NCI-H2107 treated with DMSO at 0.1 percent for 48 hours (cell line): ENCODE measurements at regions not wholly inside any gene's neighbourhood (a gene's known extent, or its start where the extent isn't known, plus 50 kb on each side); places are given as distances from the start of the nearest gene placed in this dataset.
"Not testable (repeated sequence)": the region's sequence is repeated elsewhere in the genome, so short reads cannot be mapped to it uniquely, and the experiment has no call there.

Experiments used
- DNase-seq: peaks from one replicate; lab custom pipeline; 2025; ENCODE audit not compliant: unreplicated experiment; lab: John Stamatoyannopoulos, UW

DNA sequence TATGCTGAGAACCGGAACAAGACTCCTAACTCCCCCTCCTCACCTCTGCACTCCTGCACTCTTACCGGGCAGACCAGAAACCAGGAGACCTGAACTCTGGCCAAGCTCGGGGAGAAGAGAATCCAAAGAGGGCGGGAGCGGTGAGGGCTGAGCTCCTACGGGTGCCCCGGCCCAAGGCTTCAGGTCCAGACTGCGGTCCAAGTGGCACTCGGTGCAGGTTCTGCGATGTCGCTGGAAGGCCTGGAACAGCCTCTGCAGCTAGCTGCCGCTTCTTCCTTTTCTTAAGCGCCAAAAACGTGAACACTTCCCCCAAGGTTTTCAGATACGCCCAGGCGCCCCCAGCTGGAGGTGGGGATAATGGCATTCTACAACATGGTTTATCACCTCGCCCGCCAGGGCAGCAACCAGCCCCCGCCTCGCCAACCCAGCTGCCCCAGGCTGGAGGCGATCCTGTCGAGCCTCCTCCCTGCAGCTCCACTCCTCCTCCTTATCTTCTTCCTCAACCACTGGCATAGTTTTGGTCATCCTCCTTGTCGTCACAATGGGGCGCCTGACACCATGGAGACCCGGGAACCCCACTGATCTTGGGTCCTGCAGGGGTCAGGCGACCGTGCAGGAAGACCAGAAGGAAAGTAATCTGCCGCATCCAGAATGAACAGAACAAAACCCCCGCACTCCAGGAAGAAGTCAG is 1735.9 kb downstream of the TP53TG3F start:
- no peak for DNase-seq

GRCh38 chr16:35195864-35196216 is 1736.4 kb downstream of the TP53TG3F start:
- no peak for DNase-seq

GRCh38 chr16:35196313-35196712 is 1736.9 kb downstream of the TP53TG3F start:
- no peak for DNase-seq

DNA sequence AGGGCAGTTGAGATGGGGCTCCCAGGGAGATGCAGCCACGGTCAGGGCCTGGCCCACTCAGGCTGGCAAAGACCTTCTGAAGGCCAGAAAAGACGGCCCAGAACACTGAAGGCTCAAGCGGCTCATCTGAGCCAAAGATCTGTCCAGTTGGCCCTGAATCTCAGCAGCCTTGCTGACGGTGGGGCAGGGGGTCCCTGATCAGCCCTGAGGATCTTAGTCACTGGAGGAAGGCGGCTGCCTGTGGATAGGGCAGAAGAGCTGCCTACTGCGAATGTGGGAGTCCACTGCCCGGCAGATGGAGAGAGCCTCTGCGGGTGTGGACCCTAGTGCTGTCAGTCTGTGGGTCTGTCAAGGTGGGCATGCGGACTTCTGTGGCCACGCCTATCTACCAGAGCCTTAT is 1738.2 kb downstream of the TP53TG3F start:
- no peak for DNase-seq

GRCh38 chr16:35198223-35199199 is 1739.1 kb downstream of the TP53TG3F start:
- DNase-seq: no peak

GRCh38 chr16:35200662-35201061 is 1741.2 kb downstream of the TP53TG3F start:
- no peak for DNase-seq

DNA sequence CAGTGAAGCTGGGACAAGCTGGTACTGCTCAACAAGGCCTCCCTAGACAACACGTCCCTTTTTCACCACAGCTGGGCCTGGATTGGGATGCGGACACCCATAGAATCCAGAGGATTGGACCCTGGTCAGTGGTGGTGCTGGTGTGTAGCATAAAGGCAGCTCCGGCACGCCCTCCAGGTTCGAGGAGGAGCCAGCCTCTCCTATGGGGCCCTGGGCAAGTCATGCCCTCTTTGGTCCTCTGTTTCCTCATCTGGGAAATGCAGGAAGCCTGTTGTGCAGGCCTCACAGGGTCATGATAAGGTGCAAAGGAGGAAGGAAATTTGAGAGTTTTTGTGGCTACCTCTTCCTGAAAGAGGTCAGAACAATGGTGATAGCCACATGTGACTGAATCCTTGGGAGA is 1741.7 kb downstream of the TP53TG3F start:
- DNase-seq: no peak

DNA sequence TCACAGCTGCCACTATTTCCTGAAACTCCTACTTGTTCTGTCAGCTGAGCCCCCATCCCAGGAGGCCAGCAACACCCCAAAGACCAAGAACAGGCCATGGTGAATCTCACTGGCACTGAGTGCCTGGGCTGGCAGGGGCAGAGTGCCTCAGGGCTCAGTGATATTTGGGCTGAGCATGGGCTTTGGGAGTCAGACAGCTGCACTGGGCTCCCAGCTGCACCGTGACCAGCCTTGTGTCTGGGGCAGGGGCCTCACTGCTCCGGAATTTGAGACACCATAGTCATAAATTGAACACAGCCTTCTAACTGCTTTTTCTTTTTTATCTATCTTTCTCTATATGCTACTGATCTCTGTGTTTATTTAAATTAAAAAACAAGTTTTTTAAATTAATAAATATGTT is 1744.2 kb downstream of the TP53TG3F start:
- no peak for DNase-seq

GRCh38 chr16:35207059-35207999 is 1747.9 kb downstream of the TP53TG3F start:
- no peak for DNase-seq

DNA sequence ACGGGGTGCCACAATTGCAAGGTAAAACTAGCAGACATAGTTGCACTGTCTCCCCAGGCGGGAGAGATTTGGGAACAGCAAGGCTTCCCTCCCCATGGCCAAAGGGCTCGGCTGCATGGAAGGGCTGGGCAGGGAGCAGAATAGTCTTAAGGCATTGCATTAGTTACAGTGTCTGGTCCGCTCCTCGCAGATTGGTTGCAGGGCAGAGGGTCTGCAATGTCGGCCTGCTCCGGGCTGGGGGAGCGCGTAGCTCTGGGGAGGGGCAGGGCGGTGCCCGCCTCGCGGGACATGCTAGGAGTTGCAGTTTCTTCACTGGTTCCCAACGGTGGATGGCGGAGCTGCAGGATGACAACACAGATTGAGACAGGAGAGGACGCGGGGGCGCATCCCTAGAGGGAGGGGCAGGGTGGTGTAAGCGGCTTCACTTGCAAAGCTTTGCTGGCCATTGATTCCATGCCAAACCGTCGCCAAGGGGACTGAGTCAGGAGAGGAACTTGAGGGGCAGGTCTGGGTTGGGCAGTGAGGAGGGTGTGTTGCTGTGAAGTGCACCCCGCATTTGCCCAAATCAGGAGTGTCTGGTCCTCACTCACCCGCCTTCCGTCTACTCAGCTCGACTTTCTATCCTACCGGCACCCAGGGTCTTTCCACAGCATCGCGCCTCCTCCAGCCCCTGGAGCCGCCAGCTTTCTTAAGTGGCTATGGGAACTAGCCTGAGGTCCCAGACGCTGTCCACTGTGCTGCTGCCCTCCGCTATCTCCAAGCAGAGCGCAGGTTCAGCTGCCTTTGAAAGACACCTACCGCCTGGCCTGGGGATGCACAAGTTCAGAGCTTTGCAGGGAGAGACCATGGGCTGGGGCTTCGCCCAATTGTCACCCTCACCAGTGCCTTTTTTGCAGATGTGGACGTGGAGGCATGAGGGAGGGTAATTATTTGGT is 1748.9 kb downstream of the TP53TG3F start:
- DNase-seq: no peak

DNA sequence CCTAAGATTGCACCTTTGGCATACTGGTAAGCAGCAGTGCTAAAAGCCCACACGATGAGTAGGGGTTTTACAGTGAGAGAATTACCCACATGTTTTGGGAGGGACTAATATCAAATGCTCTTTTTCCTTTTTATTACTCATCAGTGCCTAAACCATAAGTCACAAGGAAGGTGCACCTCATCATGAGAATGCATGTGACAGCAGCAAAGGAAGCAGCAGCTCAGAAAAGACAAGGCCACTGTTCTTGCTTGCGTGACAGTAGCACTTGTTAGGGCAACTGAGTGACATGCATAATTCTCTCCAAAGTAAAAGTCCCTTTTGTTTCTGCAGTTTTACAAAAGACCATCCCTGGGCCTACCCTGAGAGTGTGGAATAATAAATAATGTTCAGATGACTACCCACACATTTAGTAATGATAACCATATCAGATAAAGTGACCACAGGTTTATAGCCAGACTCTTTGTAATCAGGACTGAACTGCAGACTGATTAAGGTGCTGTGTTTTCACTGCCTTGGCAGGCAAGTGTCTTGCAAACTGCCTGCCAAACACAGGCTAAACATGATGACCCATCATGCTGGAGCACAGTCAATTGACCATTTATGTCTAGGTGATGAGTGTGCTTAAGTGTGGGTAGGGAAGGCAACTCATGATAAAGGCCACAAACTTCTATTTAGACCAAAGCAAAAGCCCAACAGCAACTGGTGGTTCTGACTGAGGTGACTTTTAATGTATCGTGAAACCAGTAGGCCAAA is 1751.4 kb downstream of the TP53TG3F start:
- DNase-seq: no peak

- DNase-seq: no peak
Observed at GRCh38 chr16:35214840-35215239, 1755.4 kb downstream of the TP53TG3F start.

- no peak for DNase-seq
Observed at GRCh38 chr16:35215287-35215686, 1755.9 kb downstream of the TP53TG3F start.

GRCh38 chr16:35216261-35216660 is 1756.8 kb downstream of the TP53TG3F start:
- not testable (repeated sequence) for DNase-seq

GRCh38 chr16:35221482-35222185 is 1762.2 kb downstream of the TP53TG3F start:
- no peak for DNase-seq

DNA sequence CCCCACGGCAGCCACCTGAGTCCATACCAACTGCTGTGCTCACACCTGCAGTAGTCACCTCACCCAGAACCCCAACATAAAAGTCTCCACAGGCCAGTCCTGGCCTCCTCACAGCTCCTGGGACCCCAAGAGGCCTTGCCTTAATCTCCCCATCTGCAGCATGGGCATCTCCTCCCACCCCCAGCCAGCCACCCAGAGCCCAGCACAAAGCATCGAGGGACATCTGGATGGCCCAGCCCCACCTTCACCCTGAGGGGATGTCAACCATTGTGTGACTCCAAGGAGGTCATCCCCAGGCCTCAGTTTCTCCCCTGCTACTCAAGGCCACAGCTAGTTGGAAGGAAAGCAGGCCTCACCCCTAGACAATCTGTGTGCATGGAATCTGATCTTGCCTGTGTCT is 1775.3 kb downstream of the TP53TG3F start:
- DNase-seq: no peak

DNA sequence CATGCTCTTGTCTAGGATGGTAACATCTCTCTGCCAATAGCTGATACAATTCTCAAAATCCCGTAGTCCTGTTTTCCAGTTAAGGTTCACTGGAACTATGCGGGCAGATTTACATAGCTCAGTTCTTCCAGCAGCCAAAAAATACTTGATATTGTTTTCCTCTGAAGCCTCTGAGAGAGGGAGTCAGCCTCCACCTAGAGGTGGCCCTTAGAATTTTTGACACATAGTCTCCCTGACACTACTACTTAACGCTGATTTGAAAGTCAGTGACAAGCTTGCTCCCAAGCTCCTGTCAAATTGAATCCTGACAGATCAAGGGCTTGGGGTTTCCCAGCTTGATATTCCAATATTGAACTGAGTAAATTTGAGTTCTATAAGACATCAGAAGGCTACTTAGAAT is 1780.1 kb downstream of the TP53TG3F start:
- DNase-seq: no peak

- no peak for DNase-seq
Observed at GRCh38 chr16:35249051-35249450, 1789.6 kb downstream of the TP53TG3F start.
